Epidermal melanocyte (primary cell): ENCODE measurements at regions not wholly inside any gene's neighbourhood (a gene's known extent, or its start where the extent isn't known, plus 50 kb on each side); places are given as distances from the start of the nearest gene placed in this dataset.

Experiments used
- DNase-seq: peaks from one replicate; pipeline ENCODE4 v3.0.0; 2011; ENCODE audit warnings: low spot score; ENCODE audit not compliant: insufficient read length

DNA sequence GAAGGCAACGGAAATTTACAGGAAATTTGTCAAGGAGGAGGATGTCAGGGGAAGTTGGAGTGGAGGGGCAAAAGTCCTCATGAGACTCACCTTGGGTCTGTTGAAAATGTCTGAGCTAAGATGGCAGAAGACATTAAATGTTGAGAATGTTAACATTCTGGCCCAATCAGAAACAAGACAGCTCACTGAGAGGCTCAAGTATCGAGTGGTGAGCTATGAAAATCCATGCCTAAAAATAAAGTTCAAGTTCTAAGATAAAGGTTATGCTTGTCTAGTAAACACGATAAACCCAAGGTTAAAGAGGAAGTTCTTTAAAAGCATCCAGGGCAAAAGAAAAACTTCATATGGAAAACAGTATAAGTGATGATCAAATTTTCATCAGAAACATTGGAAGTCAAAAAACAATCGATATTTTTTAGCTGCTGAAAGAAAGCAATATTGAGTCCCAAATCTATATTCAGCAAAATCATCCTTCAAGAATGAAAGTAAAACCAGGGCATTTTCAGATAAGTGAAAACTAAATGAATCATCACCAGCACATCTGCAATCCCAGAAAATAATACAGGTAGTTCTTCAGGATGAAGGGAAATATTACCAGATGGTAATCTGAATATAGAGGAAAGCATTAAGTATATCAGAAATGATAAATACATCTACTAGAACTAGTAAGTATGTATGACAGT is 462.4 kb downstream of the TLL1 start:
- DNase-seq, result no peak

GRCh38 chr4:166341992-166342391 is 469.0 kb downstream of the TLL1 start:
- DNase-seq, result no peak

- DNase-seq, result no peak
Measured at GRCh38 chr4:166363198-166363597, 490.2 kb downstream of the TLL1 start.

- DNase-seq, result no peak
Measured at GRCh38 chr4:166366012-166366411, 493.0 kb downstream of the TLL1 start.

GRCh38 chr4:166377578-166377977 is 504.5 kb downstream of the TLL1 start:
- DNase-seq, result no peak

- DNase-seq, result no peak
Measured at GRCh38 chr4:166386491-166387360, 513.7 kb downstream of the TLL1 start.

DNA sequence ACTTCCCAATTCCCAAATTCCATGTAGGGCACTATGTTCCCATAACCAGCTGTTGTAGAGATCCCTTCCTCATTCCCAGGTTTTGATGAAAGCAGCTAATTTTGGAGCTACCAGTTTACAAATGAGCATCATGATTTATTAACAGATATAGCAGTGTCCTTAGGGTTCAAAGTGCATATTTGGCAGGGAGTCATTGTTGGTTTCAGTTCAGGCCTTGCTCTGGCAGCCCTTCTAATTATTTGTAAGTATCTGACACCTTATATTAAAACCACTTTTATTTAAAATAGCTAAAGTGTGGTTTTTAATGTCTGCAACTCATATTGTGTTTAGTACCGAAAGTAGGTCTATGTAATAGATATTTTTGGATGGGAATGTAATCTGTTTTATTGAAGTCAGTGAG is 518.5 kb downstream of the TLL1 start:
- DNase-seq, result no peak

GRCh38 chr4:166399021-166399420 is 526.0 kb downstream of the TLL1 start:
- DNase-seq, result no peak

DNA sequence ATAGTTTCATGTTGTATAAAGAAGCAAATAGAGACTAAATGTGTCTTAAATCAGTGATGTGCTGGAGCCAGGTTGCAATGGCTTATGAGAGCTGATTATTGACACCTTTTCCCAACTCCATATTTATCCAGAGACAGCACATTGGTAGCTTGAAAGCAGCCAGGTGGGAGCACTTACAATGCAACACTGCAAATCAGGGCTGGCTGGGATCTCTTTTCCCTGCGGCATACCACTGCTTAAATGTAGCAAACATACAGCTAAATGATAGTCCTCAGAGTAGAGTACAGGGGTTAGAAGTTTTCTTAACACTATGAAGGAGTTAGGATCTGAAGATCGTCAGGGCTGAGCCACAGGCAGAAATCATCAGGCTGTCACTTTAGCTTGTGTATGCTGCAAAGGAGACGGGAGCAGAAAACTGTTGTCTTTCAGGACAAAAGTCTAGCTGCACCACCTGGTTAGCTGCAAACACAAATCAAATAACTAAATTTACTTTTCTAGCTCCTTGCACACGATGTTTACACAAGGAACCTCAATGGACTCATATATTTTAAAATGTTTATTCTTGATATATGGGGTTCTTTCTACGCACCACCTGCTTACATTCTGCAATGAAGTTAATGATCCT is 527.3 kb downstream of the TLL1 start:
- DNase-seq, result no peak

DNA sequence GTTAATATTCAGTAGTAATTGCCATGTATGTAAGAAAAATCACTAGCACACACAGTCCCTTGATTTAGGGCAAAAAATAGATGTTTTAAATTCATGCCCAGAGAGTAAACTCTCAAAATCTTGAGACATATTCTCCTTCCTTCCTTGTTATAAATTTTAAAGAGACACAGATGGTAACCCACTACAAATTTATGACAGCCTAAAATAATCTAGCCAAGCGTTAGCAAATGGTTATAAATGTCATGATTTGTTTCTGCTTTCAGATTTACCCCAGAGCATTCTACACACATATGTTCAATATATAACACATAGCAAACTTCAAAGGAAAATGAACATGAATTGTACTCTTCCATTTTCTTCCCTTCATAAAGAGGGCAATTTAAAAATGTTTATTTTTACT is 540.3 kb downstream of the TLL1 start:
- DNase-seq, result no peak

DNA sequence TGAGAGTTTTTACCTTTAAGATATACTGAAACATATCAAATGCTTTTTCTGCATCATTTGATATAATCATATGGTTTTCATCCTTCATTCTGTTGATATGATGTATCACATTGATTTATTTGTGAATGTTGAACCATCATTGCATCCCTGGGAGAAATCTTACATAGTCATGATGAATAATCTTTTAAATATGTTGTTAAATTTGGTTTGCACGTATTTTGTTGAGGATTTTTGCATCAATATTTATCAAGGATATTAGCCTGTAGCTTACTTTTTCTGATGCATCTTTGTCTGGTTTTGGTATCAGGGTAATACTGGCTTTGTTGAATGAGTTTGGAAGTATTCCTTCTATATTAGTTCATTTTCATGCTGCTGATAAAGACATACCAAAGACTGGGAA is 541.4 kb downstream of the TLL1 start:
- DNase-seq, result no peak

DNA sequence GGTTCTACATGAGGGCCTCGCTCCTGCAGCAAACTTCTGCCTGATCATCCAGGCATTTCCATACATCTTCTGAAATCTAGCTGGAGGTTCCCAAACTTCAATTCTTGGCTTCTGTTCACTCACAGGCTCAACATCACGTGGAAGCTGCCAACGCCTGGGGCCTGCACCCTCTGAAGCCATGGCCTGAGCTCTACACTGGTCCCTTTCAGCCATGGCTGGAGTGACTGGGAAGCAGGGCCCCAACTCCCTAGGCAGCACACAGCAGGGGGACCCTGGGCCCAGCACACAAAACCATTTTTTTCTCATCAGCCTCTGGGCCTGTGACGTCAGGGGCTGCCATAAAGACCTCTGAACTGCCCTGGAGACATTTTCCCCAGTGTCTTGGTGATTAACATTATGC is 542.7 kb downstream of the TLL1 start:
- no peak for DNase-seq

- DNase-seq, result no peak
Measured at GRCh38 chr4:166421556-166422156, 548.6 kb downstream of the TLL1 start.

GRCh38 chr4:166422475-166422874 is 549.4 kb downstream of the TLL1 start:
- DNase-seq, result no peak

DNA sequence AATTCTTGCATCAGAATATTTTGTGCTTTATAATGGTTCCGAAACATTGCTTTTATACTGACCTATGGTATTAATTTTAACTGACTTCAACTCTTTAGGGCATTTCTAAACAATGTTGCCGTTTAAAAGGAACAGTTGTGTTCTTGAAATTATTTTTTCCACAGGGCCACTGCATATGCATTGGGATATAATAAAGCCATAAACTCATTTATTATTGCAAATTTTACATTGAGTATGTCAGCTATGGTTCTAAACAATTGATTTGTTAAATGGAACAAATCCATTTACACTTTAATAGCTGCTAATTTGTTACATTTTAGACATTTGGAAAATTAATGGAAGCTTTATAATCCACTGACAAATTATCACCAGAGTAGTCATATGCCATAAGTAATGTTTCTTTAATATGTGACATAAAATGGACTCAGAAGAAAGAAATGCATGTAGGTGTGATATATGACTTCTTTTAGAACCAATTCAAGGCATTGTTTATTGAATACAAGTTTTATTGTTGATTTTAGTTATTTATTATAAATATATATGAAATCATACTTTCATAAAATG is 553.3 kb downstream of the TLL1 start:
- DNase-seq, result no peak

GRCh38 chr4:166432125-166432524 is 559.1 kb downstream of the TLL1 start:
- DNase-seq, result no peak

GRCh38 chr4:166432842-166433241 is 559.8 kb downstream of the TLL1 start:
- no peak for DNase-seq

DNA sequence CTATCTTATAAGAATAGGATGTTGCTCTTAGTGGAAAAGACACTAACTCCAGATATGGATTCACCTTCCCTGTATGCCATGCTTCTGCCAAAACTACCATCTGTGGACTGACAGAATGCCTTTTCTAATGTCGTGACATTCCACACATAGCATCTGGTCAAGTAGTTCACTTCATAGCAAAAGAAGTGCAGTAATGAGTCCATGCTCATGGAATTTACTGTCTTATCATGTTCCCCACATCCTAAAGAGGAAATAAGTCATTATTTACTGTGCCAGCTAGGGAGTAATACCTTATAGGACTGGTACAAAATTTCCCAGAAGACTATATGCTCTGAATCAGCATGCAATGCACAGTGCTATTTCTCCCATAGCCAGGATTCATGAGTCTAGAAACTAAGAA is 562.4 kb downstream of the TLL1 start:
- no peak for DNase-seq

- no peak for DNase-seq
Measured at GRCh38 chr4:166458756-166459155, 585.7 kb downstream of the TLL1 start.

DNA sequence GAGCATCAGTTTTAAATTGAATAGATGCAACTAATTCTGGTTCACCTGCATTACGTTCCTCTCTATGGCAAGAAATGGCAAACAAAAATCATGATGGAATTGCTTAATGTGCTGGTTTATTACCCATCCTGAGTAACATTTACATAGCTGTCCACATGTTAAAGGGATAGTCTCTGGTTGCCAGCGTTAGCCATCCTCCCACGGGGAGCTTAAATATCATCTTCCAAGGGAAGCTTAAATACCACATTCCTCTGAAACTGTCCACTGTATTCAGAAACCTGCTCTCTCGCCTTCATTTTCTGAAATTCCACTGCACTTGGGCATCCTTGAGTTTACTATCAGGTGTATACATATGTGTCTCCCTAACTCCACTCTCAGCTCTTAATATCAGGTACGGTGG is 586.6 kb downstream of the TLL1 start:
- no peak for DNase-seq

GRCh38 chr4:166460769-166461550 is 587.9 kb downstream of the TLL1 start:
- no peak for DNase-seq
